LNCAP (cell line): ENCODE measurements at regions not wholly inside any gene's neighbourhood (a gene's known extent, or its start where the extent isn't known, plus 50 kb on each side); places are given as distances from the start of the nearest gene placed in this dataset.

Experiments used
- TF ChIP-seq, protein P1 (sequence below): fragments of 450-650 bp; IDR thresholded peaks from 2 replicates; pipeline ENCODE4 v1.5.1; 2017; ENCODE audit warnings: mild to moderate bottlenecking

DNA sequence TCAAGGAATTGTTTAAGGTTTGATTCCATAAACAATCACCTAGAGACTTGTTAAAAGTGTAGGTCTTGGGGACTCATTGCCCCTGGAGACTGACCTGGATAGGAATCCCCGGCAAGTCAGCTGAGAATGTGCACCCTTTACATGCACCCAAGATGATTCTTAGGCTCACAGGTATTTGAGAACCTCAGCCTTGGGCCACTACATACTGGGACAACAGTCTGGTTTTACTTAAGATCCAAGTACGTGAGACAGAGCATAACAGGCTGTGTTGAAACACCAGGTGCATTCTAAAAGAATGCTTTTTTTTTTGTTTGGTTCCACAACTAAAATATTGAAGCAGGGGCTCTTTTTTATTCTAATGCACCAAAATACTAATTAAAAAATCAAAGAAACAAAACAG is 215.8 kb downstream of the TMX3 start:
- TF ChIP-seq, protein P1, sequence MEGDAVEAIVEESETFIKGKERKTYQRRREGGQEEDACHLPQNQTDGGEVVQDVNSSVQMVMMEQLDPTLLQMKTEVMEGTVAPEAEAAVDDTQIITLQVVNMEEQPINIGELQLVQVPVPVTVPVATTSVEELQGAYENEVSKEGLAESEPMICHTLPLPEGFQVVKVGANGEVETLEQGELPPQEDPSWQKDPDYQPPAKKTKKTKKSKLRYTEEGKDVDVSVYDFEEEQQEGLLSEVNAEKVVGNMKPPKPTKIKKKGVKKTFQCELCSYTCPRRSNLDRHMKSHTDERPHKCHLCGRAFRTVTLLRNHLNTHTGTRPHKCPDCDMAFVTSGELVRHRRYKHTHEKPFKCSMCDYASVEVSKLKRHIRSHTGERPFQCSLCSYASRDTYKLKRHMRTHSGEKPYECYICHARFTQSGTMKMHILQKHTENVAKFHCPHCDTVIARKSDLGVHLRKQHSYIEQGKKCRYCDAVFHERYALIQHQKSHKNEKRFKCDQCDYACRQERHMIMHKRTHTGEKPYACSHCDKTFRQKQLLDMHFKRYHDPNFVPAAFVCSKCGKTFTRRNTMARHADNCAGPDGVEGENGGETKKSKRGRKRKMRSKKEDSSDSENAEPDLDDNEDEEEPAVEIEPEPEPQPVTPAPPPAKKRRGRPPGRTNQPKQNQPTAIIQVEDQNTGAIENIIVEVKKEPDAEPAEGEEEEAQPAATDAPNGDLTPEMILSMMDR = no peak

DNA sequence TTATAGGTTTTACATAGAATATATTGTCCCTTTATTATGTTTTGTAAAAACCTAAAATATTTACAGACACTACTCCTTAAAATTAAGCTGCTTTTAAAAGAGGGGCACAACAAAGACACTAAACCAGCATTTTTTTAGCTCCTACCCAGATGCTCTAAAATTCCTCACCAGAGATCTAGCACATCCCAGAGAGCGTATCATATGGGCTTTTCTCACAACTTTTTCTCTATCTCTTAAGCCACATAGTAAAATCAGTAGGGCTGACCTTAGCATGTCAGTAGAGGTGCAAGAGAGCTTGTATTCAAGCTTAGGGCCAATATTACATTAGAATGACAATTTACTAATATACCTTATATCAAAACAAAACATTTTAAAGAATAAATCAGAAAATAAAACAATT is 216.3 kb downstream of the TMX3 start:
- TF ChIP-seq, protein P1 = no peak

DNA sequence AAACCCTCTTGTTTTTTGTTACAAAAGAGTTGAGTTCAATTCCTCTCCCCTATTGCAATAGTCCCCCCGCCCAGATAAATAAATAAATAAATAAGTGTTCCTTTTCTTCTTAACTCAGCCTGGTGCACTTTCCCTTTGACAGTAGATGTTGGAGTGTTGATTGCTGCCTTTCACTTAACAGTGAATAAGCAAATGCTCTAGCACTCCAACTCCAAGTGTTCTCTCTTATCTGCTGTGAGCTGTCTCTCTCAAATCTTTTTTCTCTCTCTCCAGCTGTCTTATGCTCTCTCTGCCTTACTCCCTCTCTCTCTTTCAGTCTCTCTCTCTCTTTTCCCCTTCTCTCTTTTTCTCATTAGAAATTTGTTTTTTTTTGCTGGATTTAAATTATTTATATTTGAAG is 216.7 kb downstream of the TMX3 start:
- TF ChIP-seq, protein P1 = no peak

DNA sequence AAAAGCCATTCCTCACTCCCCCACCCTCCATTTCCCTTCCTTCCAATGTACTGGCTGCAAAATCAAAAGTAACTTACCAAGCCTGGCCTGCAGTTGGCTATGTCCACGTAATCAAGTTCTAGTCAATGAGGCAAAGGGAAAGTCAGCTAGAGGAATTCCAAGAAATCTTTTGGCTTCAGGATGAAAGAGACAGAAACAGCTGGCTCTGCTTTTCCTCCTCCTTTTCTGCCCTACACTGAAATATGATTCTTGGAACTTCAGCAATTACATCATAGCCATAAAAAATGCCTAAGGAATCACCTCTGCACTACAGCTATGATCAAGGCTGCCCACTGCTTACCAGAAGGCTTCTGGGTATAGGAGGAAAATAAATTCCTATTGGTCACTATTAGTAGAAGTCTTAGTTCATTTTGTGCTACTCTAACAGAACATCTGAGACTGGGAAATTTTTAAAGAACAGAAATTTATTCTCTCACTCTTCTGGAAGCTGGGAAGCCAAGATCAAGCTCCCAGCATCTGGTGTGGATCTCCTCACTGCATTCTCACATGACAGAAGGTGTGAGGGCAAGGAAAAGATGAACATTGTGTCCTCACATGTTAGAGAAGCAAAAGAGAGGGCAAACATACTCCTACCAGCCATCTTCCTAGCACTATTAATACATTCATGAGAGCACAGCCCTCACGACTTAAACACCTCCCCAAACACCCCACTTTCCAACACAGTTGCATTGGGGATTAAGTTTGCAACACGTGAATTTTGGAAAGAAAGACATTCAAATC is 219.9 kb downstream of the TMX3 start:
- TF ChIP-seq, protein P1 = no peak

DNA sequence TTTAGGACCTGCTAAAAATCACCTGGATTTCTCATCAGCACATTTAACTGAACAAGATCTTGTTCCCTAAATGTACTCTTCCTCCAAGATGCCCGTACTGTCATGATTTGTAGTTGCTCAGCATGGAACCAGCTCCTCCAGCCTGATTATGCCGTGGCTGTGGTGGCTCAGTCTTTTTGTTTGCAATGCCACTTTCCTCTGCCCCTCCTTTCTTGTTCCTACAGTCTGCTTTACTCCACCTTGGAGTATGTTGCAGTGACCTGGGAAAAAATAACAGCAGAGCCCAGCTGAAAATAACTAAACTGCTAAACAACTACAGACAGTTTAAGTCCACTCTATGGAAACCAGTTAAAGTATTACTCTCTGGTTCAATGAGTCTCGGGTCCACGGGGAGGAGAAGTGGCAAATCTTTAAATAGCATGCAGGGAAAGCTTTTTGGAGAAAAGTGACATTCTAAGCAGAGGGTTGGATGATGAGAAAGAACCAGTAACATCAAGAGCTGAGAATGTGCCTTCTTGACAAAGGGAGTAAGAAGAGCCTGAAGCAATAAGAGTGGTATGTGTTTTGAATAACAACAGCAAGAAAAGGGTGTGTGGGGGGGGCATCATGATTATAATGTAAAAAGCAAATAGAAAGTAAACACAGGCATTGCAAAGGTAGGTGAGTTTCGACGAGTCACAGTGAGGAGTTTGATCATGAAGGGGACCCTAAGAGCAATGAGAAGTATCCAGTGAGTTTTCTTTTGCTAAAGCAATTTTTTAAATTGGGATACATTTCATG is 225.7 kb downstream of the TMX3 start:
- TF ChIP-seq, protein P1 = no peak

DNA sequence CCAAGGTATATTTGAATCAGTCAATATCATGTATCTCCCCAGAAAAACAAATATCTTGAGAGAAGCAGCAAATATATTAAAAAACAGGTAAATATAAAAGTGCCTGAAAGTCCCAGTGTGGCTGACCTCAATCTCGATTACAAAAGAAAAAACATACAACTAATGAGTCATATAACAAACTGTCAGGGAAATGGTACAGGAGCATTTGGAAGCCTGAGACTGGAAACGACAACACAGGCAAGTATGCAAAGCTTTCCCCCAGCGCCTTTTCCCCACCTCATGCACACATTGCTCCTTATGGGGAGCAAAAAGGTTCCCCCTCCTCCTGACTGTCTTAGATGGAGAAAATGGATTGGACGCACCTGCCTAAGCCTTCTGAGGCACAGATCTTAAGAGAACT is 230.7 kb downstream of the TMX3 start:
- TF ChIP-seq, protein P1 = no peak

DNA sequence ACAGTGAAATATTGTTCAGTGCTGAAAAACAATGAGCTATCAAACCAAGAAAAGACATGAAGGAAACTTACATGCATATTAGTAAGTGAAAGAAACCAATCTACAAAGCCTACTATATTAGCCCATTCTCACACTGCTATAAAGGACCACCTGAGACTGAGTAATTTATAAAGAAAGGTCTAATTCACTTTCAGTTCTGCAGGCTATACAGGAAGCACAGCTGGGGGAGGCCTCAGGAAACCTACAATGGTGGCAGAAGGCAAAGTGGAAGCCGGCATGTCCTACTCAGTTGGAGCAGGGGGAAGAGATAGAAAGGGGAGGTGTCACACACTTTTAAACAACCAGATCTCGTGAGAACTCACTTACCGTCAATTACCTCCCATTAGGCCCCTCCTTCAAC is 232.1 kb downstream of the TMX3 start:
- TF ChIP-seq, protein P1 = no peak
